ENCODE measurements at regions not wholly inside any gene's neighbourhood (a gene's known extent, or its start where the extent isn't known, plus 50 kb on each side); places are given as distances from the start of the nearest gene placed in this dataset.

DNA sequence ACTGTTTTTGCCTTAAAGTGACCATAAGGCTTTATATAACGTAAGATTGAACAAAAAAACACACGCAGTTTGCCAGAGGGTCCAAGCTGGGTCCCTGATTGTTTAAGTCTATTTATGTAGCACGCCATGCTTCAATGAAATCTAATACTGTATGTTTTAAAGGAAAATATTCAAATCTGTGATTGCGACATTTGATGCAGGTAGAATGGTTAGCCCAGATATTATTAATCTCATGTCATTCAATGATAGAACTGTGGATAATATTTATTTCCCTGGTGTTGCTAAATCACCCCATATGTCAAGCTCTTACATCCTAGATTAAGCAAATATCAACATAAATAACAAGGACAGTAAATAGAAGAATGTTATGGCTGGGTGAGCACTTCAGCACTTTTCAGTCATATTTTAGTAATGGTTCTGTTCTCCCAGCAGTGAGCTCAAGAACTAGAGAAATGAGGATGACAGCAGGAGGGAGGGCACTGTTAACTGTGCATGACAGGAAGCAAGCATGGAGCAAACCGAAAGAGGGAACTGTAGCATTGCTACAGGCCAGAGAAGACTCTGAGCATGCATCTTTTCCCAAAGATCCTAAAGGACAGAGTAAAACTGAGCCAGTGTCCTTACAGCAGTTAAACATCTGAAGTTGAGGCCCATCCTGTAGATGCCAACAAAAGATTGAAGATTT is 465.7 kb upstream of the MGAT4C start:
- ATAC-seq (ENCODE audit: low read depth): no peak
- H3K4me1 Mint-ChIP-seq: no peaks in the 10 kb centered on the region
- Histone ChIP-seq H3K4me2 (replicated peaks; ENCODE audit: low read depth, low read length, poor library complexity, severe bottlenecking) (no peak overlapping the region), H4K20me1 (ENCODE audit: control insufficient read depth, insufficient read depth, low read length, poor library complexity, severe bottlenecking) (no peaks in the 10 kb centered on the region), H2AFZ (ENCODE audit: insufficient read depth, low read depth, low read length, poor library complexity, severe bottlenecking) (no peak overlapping the region), H3K27ac (ENCODE audit: low read length in 2 of 2) (no peak overlapping the region), H3K9me3 (ENCODE audit: control extremely low read depth in 1 of 3, control insufficient read depth in 2 of 3, insufficient read depth in 1 of 3, low read length in 2 of 3) (no peaks in the 10 kb centered on the region), H3K79me2 (ENCODE audit: control insufficient read depth, insufficient read depth, low read length) (no peaks in the 10 kb centered on the region), H3K4me3 (ENCODE audit: control extremely low read depth in 1 of 5, extremely low read depth in 1 of 5, insufficient read depth in 1 of 5, low read depth in 2 of 5, low read length in 4 of 5) (no peak overlapping the region), H3K27me3 (replicated peaks in 1 of 4; ENCODE audit: control extremely low read depth in 1 of 4, control insufficient read depth in 3 of 4, insufficient read depth in 4 of 4, low read length in 3 of 4) (no peaks in the 10 kb centered on the region), H3K36me3 (replicated peaks in 1 of 2; ENCODE audit: control extremely low read depth in 1 of 2, control insufficient read depth in 1 of 2, extremely low read depth in 1 of 2, insufficient read depth in 2 of 2, low read length in 1 of 2) (no peaks in the 10 kb centered on the region), H3K4me1 (ENCODE audit: control insufficient read depth in 2 of 2, insufficient read depth in 2 of 2, low read length in 2 of 2) (no peaks in the 10 kb centered on the region), H3K9ac (ENCODE audit: low read length) (no peak overlapping the region)
- 70% methylated on average over 4 of the region's 5 CpGs for WGBS (ENCODE audit: insufficient coverage)
- ChIA-PET CTCF (no interaction called here), POLR2A (no interaction called here)
- TF ChIP-seq EZH2 (IDR thresholded peaks at IDR 0.05; ENCODE audit: borderline replicate concordance, insufficient read depth, low read depth, low read length, poor library complexity, severe bottlenecking): no peak
- TF ChIP-seq, protein P1, sequence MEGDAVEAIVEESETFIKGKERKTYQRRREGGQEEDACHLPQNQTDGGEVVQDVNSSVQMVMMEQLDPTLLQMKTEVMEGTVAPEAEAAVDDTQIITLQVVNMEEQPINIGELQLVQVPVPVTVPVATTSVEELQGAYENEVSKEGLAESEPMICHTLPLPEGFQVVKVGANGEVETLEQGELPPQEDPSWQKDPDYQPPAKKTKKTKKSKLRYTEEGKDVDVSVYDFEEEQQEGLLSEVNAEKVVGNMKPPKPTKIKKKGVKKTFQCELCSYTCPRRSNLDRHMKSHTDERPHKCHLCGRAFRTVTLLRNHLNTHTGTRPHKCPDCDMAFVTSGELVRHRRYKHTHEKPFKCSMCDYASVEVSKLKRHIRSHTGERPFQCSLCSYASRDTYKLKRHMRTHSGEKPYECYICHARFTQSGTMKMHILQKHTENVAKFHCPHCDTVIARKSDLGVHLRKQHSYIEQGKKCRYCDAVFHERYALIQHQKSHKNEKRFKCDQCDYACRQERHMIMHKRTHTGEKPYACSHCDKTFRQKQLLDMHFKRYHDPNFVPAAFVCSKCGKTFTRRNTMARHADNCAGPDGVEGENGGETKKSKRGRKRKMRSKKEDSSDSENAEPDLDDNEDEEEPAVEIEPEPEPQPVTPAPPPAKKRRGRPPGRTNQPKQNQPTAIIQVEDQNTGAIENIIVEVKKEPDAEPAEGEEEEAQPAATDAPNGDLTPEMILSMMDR (IDR thresholded peaks at IDR 0.05): no peak
- H3K27ac Mint-ChIP-seq: no peak overlapping the region
- DNase-seq: no peak
- intact Hi-C loops (cut with micrococcal nuclease): no loop called here
- no peak overlapping the region for H3K4me3 Mint-ChIP-seq
- peaks cover 2% of the 10 kb centered on the region for H3K9me3 Mint-ChIP-seq (ENCODE audit: insufficient read depth)
- no peaks in the 10 kb centered on the region for H3K27me3 Mint-ChIP-seq

DNA sequence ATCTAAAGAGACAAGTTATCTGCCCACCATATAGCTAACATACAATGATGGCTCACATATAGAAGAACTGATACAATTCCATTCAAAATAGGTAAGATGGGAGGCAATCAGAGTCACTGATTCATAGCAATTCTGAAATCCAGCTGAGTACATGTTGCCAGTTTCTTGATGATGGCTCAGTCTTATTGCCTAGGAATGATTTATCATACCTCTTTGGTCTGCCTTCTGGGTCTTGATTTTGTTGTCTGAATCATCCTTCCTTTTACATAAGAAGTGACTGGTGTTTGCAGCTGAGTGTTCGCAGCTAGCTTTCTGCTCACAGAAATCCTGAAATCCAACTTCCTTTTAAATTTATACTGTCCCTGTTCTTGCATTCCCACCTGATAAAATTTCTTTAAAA is 463.2 kb upstream of the MGAT4C start:
- no peak overlapping the region for H3K4me2 ChIP-seq (replicated peaks; ENCODE audit: low read depth, low read length, poor library complexity, severe bottlenecking)
- H3K4me3 ChIP-seq (ENCODE audit: control extremely low read depth in 1 of 5, extremely low read depth in 1 of 5, insufficient read depth in 1 of 5, low read depth in 2 of 5, low read length in 4 of 5): no peak overlapping the region
- peaks cover 2% of the 10 kb centered on the region for H3K9me3 Mint-ChIP-seq (ENCODE audit: insufficient read depth)
- no peaks in the 10 kb centered on the region for H3K27me3 Mint-ChIP-seq
- H3K4me1 ChIP-seq (ENCODE audit: control insufficient read depth in 2 of 2, insufficient read depth in 2 of 2, low read length in 2 of 2): no peaks in the 10 kb centered on the region
- no peaks in the 10 kb centered on the region for H3K9me3 ChIP-seq (ENCODE audit: control extremely low read depth in 1 of 3, control insufficient read depth in 2 of 3, insufficient read depth in 1 of 3, low read length in 2 of 3)
- H2AFZ ChIP-seq (ENCODE audit: insufficient read depth, low read depth, low read length, poor library complexity, severe bottlenecking): no peak overlapping the region
- no peaks in the 10 kb centered on the region for H3K79me2 ChIP-seq (ENCODE audit: control insufficient read depth, insufficient read depth, low read length)
- H3K4me1 Mint-ChIP-seq: no peaks in the 10 kb centered on the region
- H3K27me3 ChIP-seq (replicated peaks in 1 of 4; ENCODE audit: control extremely low read depth in 1 of 4, control insufficient read depth in 3 of 4, insufficient read depth in 4 of 4, low read length in 3 of 4): no peaks in the 10 kb centered on the region
- ATAC-seq (ENCODE audit: low read depth) (no peak), DNase-seq (no peak)
- POLR2A ChIA-PET: no interaction called here
- H3K27ac Mint-ChIP-seq: no peak overlapping the region
- H3K4me3 Mint-ChIP-seq: no peak overlapping the region
- TF ChIP-seq, protein P1 (IDR thresholded peaks at IDR 0.05): no peak
- no peak for TF ChIP-seq EZH2 (IDR thresholded peaks at IDR 0.05; ENCODE audit: borderline replicate concordance, insufficient read depth, low read depth, low read length, poor library complexity, severe bottlenecking)
- H3K36me3 ChIP-seq (replicated peaks in 1 of 2; ENCODE audit: control extremely low read depth in 1 of 2, control insufficient read depth in 1 of 2, extremely low read depth in 1 of 2, insufficient read depth in 2 of 2, low read length in 1 of 2): no peaks in the 10 kb centered on the region
- no peak overlapping the region for H3K9ac ChIP-seq (ENCODE audit: low read length)
- WGBS (ENCODE audit: insufficient coverage): no CpG with 5 or more reads among the region's 1 CpG
- H3K27ac ChIP-seq (ENCODE audit: low read length in 2 of 2): no peak overlapping the region
- CTCF ChIA-PET: no interaction called here
- intact Hi-C loops (cut with micrococcal nuclease): no loop called here
- H4K20me1 ChIP-seq (ENCODE audit: control insufficient read depth, insufficient read depth, low read length, poor library complexity, severe bottlenecking): no peaks in the 10 kb centered on the region

Measured in B cell (primary cell).